WTC11 (cell line): ENCODE measurements at regions not wholly inside any gene's neighbourhood (a gene's known extent, or its start where the extent isn't known, plus 50 kb on each side); places are given as distances from the start of the nearest gene placed in this dataset.

Source experiments
- ATAC-seq: fragments of 200-7000 bp; cut with Tn5 transposase; 2 replicates; pipeline ENCODE4 v1.10.0; 2021; ENCODE audit warnings: mild to moderate bottlenecking, moderate library complexity
- CTCF ChIA-PET: fragments of 300-600 bp; sonication (Branson Sonifier 250); formaldehyde crosslinking; loops from one replicate; lab custom pipeline; 2021; ENCODE audit warnings: antibody characterized with exemption; lab: Charles Lee
- POLR2A ChIA-PET: fragments of 350-600 bp; sonication (Branson Sonifier 250); formaldehyde crosslinking; loops from one replicate; lab custom pipeline; 2021; ENCODE audit warnings: antibody characterized with exemption; lab: Charles Lee
- DNase-seq: peaks from one replicate; pipeline ENCODE4 v3.0.0; 2021; ENCODE audit warnings: low spot score
- H3K27ac Mint-ChIP-seq: 2 replicates; pipeline ENCODE4 v1.8.0; 2021; ENCODE audit warnings: mixed read lengths
- H3K27me3 Mint-ChIP-seq: 2 replicates; pipeline ENCODE4 v1.8.0; 2021; ENCODE audit warnings: low read depth, mild to moderate bottlenecking, moderate library complexity, mixed read lengths
- H3K36me3 Mint-ChIP-seq: 2 replicates; pipeline ENCODE4 v1.8.0; 2021; ENCODE audit warnings: mixed read lengths
- H3K4me1 Mint-ChIP-seq: 2 replicates; pipeline ENCODE4 v1.8.0; 2022; ENCODE audit warnings: mixed read lengths
- H3K4me3 Mint-ChIP-seq: 2 replicates; pipeline ENCODE4 v1.8.0; 2021; ENCODE audit warnings: mild to moderate bottlenecking, moderate library complexity, mixed read lengths
- H3K9me3 Mint-ChIP-seq: 2 replicates; pipeline ENCODE4 v1.8.0; 2021; ENCODE audit warnings: mixed read lengths
- AFF4 ChIP-seq: sonication (generic); formaldehyde crosslinking; IDR thresholded peaks from 2 replicates; pipeline ENCODE4 v1.8.1; 2023; ENCODE audit warnings: mild to moderate bottlenecking, missing genetic modification reagents, borderline replicate concordance
- ARID4B ChIP-seq: sonication (generic); formaldehyde crosslinking; IDR thresholded peaks from 2 replicates; pipeline ENCODE4 v1.8.0; 2023; ENCODE audit warnings: missing genetic modification reagents, mild to moderate bottlenecking, borderline replicate concordance
- ATF6 ChIP-seq: sonication (generic); formaldehyde crosslinking; IDR thresholded peaks from 2 replicates; pipeline ENCODE4 v1.8.1; 2023; ENCODE audit warnings: mild to moderate bottlenecking, missing genetic modification reagents
- E2F4 ChIP-seq: sonication (generic); formaldehyde crosslinking; IDR thresholded peaks from 2 replicates; pipeline ENCODE4 v1.8.1; 2022; ENCODE audit warnings: low read depth, mild to moderate bottlenecking, moderate library complexity, missing genetic modification reagents, borderline replicate concordance
- FOXJ3 ChIP-seq: sonication (generic); formaldehyde crosslinking; IDR thresholded peaks from 2 replicates; pipeline ENCODE4 v1.9.0; 2021; ENCODE audit warnings: missing genetic modification reagents, mild to moderate bottlenecking, borderline replicate concordance
- HMGXB4 ChIP-seq: sonication (generic); formaldehyde crosslinking; IDR thresholded peaks from 2 replicates; pipeline ENCODE4 v1.8.1; 2023; ENCODE audit warnings: mild to moderate bottlenecking, moderate library complexity, missing genetic modification reagents
- KAT7 ChIP-seq: sonication (generic); formaldehyde crosslinking; IDR thresholded peaks from 2 replicates; pipeline ENCODE4 v1.8.1; 2023; ENCODE audit warnings: missing genetic modification reagents, mild to moderate bottlenecking, borderline replicate concordance
- MXD4 ChIP-seq: fragments of 250-450 bp; sonication (Bioruptor Pico); IDR thresholded peaks from 2 replicates; pipeline ENCODE4 v1.8.0; 2021; ENCODE audit warnings: mild to moderate bottlenecking, moderate library complexity, borderline replicate concordance
- NFYB ChIP-seq: sonication (generic); formaldehyde crosslinking; conservative IDR thresholded peaks from 2 replicates; pipeline ENCODE4 v1.8.0; 2022; ENCODE audit warnings: low read depth, missing genetic modification reagents
- NR3C1 ChIP-seq: sonication (generic); formaldehyde crosslinking; conservative IDR thresholded peaks from 2 replicates; pipeline ENCODE4 v1.8.1; 2023; ENCODE audit warnings: low read depth, mild to moderate bottlenecking, missing genetic modification reagents
- RORB ChIP-seq: fragments of 250-450 bp; sonication (Bioruptor Pico); IDR thresholded peaks from 2 replicates; pipeline ENCODE4 v1.9.0; 2021; ENCODE audit warnings: mild to moderate bottlenecking
- SMAD4 ChIP-seq: sonication (generic); formaldehyde crosslinking; IDR thresholded peaks from 2 replicates; pipeline ENCODE4 v1.8.0; 2022; ENCODE audit warnings: mild to moderate bottlenecking, missing genetic modification reagents
- TEAD1 ChIP-seq: sonication (generic); formaldehyde crosslinking; IDR thresholded peaks from 2 replicates; pipeline ENCODE4 v1.8.0; 2022; ENCODE audit warnings: mild to moderate bottlenecking, missing genetic modification reagents
- USF1 ChIP-seq: sonication (generic); formaldehyde crosslinking; IDR thresholded peaks from 2 replicates; pipeline ENCODE4 v1.8.0; 2022; ENCODE audit warnings: mild to moderate bottlenecking, missing genetic modification reagents
- ZMAT4 ChIP-seq: fragments of 250-450 bp; sonication (Bioruptor Pico); IDR thresholded peaks from 2 replicates; pipeline ENCODE4 v1.9.0; 2021; ENCODE audit warnings: mild to moderate bottlenecking

GRCh38 chr5:120368923-120369715, 95.0 kb upstream of the PRR16 start (continued):
- TF ChIP-seq USF1: no peak
- TF ChIP-seq RORB: no peak

GRCh38 chr5:120372899-120373298, 91.2 kb upstream of the PRR16 start:
- no peak for ATAC-seq
- Mint-ChIP-seq H3K27ac (no peak overlapping the region), H3K27me3 (peaks cover 2% of the 10 kb centered on the region; the same call in 1 of the 2 replicates), H3K36me3 (peaks cover 5% of the 10 kb centered on the region), H3K9me3 (peaks cover 8% of the 10 kb centered on the region), H3K4me3 (no peak overlapping the region), H3K4me1 (peaks cover 4% of the 10 kb centered on the region; the same call in 1 of the 2 replicates)
- ChIA-PET POLR2A (no interaction called here), CTCF (no interaction called here)
- TF ChIP-seq ATF6: no peak
- TF ChIP-seq TEAD1 (CRISPR knock-in tag): no peak
- no peak for TF ChIP-seq E2F4
- TF ChIP-seq KAT7 (CRISPR knock-in tag): no peak
- no peak for TF ChIP-seq HMGXB4 (CRISPR knock-in tag)
- TF ChIP-seq MXD4 (CRISPR knock-in tag): no peak
- no peak for TF ChIP-seq SMAD4 (CRISPR knock-in tag)
- TF ChIP-seq NR3C1 (CRISPR knock-in tag): no peak
- no peak for DNase-seq

- ATAC-seq (no peak), DNase-seq (no peak)
- Mint-ChIP-seq H3K9me3 (peaks cover 24% of the 10 kb centered on the region), H3K4me3 (no peak overlapping the region), H3K27ac (no peak overlapping the region), H3K4me1 (peaks cover 4% of the 10 kb centered on the region; the same call in 1 of the 2 replicates), H3K27me3 (peaks cover 2% of the 10 kb centered on the region; the same call in 1 of the 2 replicates), H3K36me3 (peaks cover 21% of the 10 kb centered on the region)
- CTCF ChIA-PET: no interaction called here
- POLR2A ChIA-PET: no interaction called here
- TF ChIP-seq ATF6: no peak
- no peak for TF ChIP-seq NFYB (CRISPR knock-in tag)
- no peak for TF ChIP-seq ZMAT4 (CRISPR knock-in tag)
- TF ChIP-seq FOXJ3 (CRISPR knock-in tag): no peak
- no peak for TF ChIP-seq AFF4 (CRISPR knock-in tag)
- TF ChIP-seq ARID4B: no peak
- no peak for TF ChIP-seq SMAD4 (CRISPR knock-in tag)
Measured at GRCh38 chr5:120375248-120375647, 88.9 kb upstream of the PRR16 start.
